ENCODE measurements at regions not wholly inside any gene's neighbourhood (a gene's known extent, or its start where the extent isn't known, plus 50 kb on each side); places are given as distances from the start of the nearest gene placed in this dataset.

GRCh38 chr4:125958519-125958918 lies 643.8 kb downstream of the FAT4 start:
- Histone ChIP-seq H3K36me3 (ENCODE audit: insufficient read depth, low read length) (no peaks in the 10 kb centered on the region), H3K9me3 (ENCODE audit: low read length) (peaks cover 11% of the 10 kb centered on the region), H3K4me1 (ENCODE audit: low read length) (no peaks in the 10 kb centered on the region), H3K9me2 (replicated peaks; ENCODE audit: insufficient read depth, low read length) (no peaks in the 10 kb centered on the region), H3K79me2 (ENCODE audit: low read length) (no peaks in the 10 kb centered on the region), H4K20me1 (ENCODE audit: insufficient read depth, low read depth, low read length) (no peaks in the 10 kb centered on the region), H3K4me3 (ENCODE audit: low read length) (no peak overlapping the region), H3K4me2 (ENCODE audit: low read depth, low read length, poor library complexity, severe bottlenecking) (no peak overlapping the region), H3K27ac (ENCODE audit: low read length) (no peak overlapping the region), H3K9ac (ENCODE audit: low read length) (no peak overlapping the region), H2AFZ (ENCODE audit: low read length) (no peak overlapping the region), H3K27me3 (ENCODE audit: low read length) (no peaks in the 10 kb centered on the region)
- no peak for DNase-seq

- Histone ChIP-seq H3K4me1 (ENCODE audit: low read length) (no peaks in the 10 kb centered on the region), H3K4me3 (ENCODE audit: low read length) (no peak overlapping the region), H3K27me3 (ENCODE audit: low read length) (no peaks in the 10 kb centered on the region), H3K9me3 (ENCODE audit: low read length) (peaks cover 11% of the 10 kb centered on the region), H3K4me2 (ENCODE audit: low read depth, low read length, poor library complexity, severe bottlenecking) (no peak overlapping the region), H3K9me2 (replicated peaks; ENCODE audit: insufficient read depth, low read length) (no peaks in the 10 kb centered on the region), H2AFZ (ENCODE audit: low read length) (no peak overlapping the region), H3K79me2 (ENCODE audit: low read length) (no peaks in the 10 kb centered on the region), H4K20me1 (ENCODE audit: insufficient read depth, low read depth, low read length) (no peaks in the 10 kb centered on the region), H3K36me3 (ENCODE audit: insufficient read depth, low read length) (no peaks in the 10 kb centered on the region), H3K27ac (ENCODE audit: low read length) (no peak overlapping the region), H3K9ac (ENCODE audit: low read length) (no peak overlapping the region)
- no peak for DNase-seq
These were observed 646.9 kb downstream of the FAT4 start for GRCh38 chr4:125961626-125962025.

- H3K9me3 ChIP-seq (ENCODE audit: low read length) = peaks cover 22% of the 10 kb centered on the region
- no peaks in the 10 kb centered on the region for H3K4me1 ChIP-seq (ENCODE audit: low read length)
- no peaks in the 10 kb centered on the region for H3K79me2 ChIP-seq (ENCODE audit: low read length)
- no peaks in the 10 kb centered on the region for H3K36me3 ChIP-seq (ENCODE audit: insufficient read depth, low read length)
- no peak for DNase-seq
- H4K20me1 ChIP-seq (ENCODE audit: insufficient read depth, low read depth, low read length) = no peaks in the 10 kb centered on the region
- H3K9me2 ChIP-seq (replicated peaks; ENCODE audit: insufficient read depth, low read length) = no peaks in the 10 kb centered on the region
- no peak overlapping the region for H2AFZ ChIP-seq (ENCODE audit: low read length)
- no peak overlapping the region for H3K4me2 ChIP-seq (ENCODE audit: low read depth, low read length, poor library complexity, severe bottlenecking)
- no peaks in the 10 kb centered on the region for H3K27me3 ChIP-seq (ENCODE audit: low read length)
- no peak overlapping the region for H3K4me3 ChIP-seq (ENCODE audit: low read length)
- no peak overlapping the region for H3K9ac ChIP-seq (ENCODE audit: low read length)
- no peak overlapping the region for H3K27ac ChIP-seq (ENCODE audit: low read length)
These were observed 661.2 kb downstream of the FAT4 start for GRCh38 chr4:125975861-125976397.

- Histone ChIP-seq H3K4me2 (ENCODE audit: low read depth, low read length, poor library complexity, severe bottlenecking) (no peak overlapping the region), H3K9me3 (ENCODE audit: low read length) (peaks cover 13% of the 10 kb centered on the region; the same call in 1 of the 2 replicates), H4K20me1 (ENCODE audit: insufficient read depth, low read depth, low read length) (no peaks in the 10 kb centered on the region), H3K36me3 (ENCODE audit: insufficient read depth, low read length) (no peaks in the 10 kb centered on the region), H3K4me1 (ENCODE audit: low read length) (no peaks in the 10 kb centered on the region), H2AFZ (ENCODE audit: low read length) (no peak overlapping the region), H3K4me3 (ENCODE audit: low read length) (no peak overlapping the region), H3K27ac (ENCODE audit: low read length) (no peak overlapping the region), H3K9me2 (replicated peaks; ENCODE audit: insufficient read depth, low read length) (no peaks in the 10 kb centered on the region), H3K27me3 (ENCODE audit: low read length) (no peaks in the 10 kb centered on the region), H3K79me2 (ENCODE audit: low read length) (no peaks in the 10 kb centered on the region), H3K9ac (ENCODE audit: low read length) (no peak overlapping the region)
- no peak for DNase-seq
These were observed 665.2 kb downstream of the FAT4 start for GRCh38 chr4:125979950-125980349.

GRCh38 chr4:125983168-125983567 lies 668.4 kb downstream of the FAT4 start:
- DNase-seq = no peak

GRCh38 chr4:125985856-125986255 lies 671.1 kb downstream of the FAT4 start:
- Histone ChIP-seq H3K9ac (ENCODE audit: low read length) (no peak overlapping the region), H3K27ac (ENCODE audit: low read length) (no peak overlapping the region), H3K27me3 (ENCODE audit: low read length) (no peaks in the 10 kb centered on the region), H3K9me2 (replicated peaks; ENCODE audit: insufficient read depth, low read length) (no peaks in the 10 kb centered on the region), H4K20me1 (ENCODE audit: insufficient read depth, low read depth, low read length) (no peaks in the 10 kb centered on the region), H3K4me1 (ENCODE audit: low read length) (no peaks in the 10 kb centered on the region), H3K79me2 (ENCODE audit: low read length) (no peaks in the 10 kb centered on the region), H3K36me3 (ENCODE audit: insufficient read depth, low read length) (no peaks in the 10 kb centered on the region), H3K4me3 (ENCODE audit: low read length) (no peak overlapping the region), H2AFZ (ENCODE audit: low read length) (no peak overlapping the region), H3K4me2 (ENCODE audit: low read depth, low read length, poor library complexity, severe bottlenecking) (no peak overlapping the region), H3K9me3 (ENCODE audit: low read length) (peaks cover 13% of the 10 kb centered on the region; the same call in 1 of the 2 replicates)
- no peak for DNase-seq

More at GRCh38 chr4:125983168-125983567, 668.4 kb downstream of the FAT4 start:
- no peaks in the 10 kb centered on the region for H3K36me3 ChIP-seq (ENCODE audit: insufficient read depth, low read length)
- H3K79me2 ChIP-seq (ENCODE audit: low read length) = no peaks in the 10 kb centered on the region
- H3K9me3 ChIP-seq (ENCODE audit: low read length) = peaks cover 18% of the 10 kb centered on the region; the same call in 1 of the 2 replicates
- H4K20me1 ChIP-seq (ENCODE audit: insufficient read depth, low read depth, low read length) = no peaks in the 10 kb centered on the region
- no peak overlapping the region for H3K27ac ChIP-seq (ENCODE audit: low read length)
- H3K4me1 ChIP-seq (ENCODE audit: low read length) = no peaks in the 10 kb centered on the region
- no peak overlapping the region for H3K4me3 ChIP-seq (ENCODE audit: low read length)
- H3K9ac ChIP-seq (ENCODE audit: low read length) = no peak overlapping the region
- H3K27me3 ChIP-seq (ENCODE audit: low read length) = no peaks in the 10 kb centered on the region
- H3K9me2 ChIP-seq (replicated peaks; ENCODE audit: insufficient read depth, low read length) = no peaks in the 10 kb centered on the region
- no peak overlapping the region for H2AFZ ChIP-seq (ENCODE audit: low read length)
- no peak overlapping the region for H3K4me2 ChIP-seq (ENCODE audit: low read depth, low read length, poor library complexity, severe bottlenecking)

- H3K27me3 ChIP-seq (ENCODE audit: low read length) = no peaks in the 10 kb centered on the region
- no peaks in the 10 kb centered on the region for H3K9me2 ChIP-seq (replicated peaks; ENCODE audit: insufficient read depth, low read length)
- no peak overlapping the region for H2AFZ ChIP-seq (ENCODE audit: low read length)
- H3K79me2 ChIP-seq (ENCODE audit: low read length) = no peaks in the 10 kb centered on the region
- no peaks in the 10 kb centered on the region for H3K36me3 ChIP-seq (ENCODE audit: insufficient read depth, low read length)
- H3K4me2 ChIP-seq (ENCODE audit: low read depth, low read length, poor library complexity, severe bottlenecking) = no peak overlapping the region
- H3K27ac ChIP-seq (ENCODE audit: low read length) = no peak overlapping the region
- no peaks in the 10 kb centered on the region for H3K4me1 ChIP-seq (ENCODE audit: low read length)
- H3K4me3 ChIP-seq (ENCODE audit: low read length) = no peak overlapping the region
- DNase-seq = no peak
- H4K20me1 ChIP-seq (ENCODE audit: insufficient read depth, low read depth, low read length) = no peaks in the 10 kb centered on the region
- H3K9me3 ChIP-seq (ENCODE audit: low read length) = peaks cover 13% of the 10 kb centered on the region; the same call in 1 of the 2 replicates
- H3K9ac ChIP-seq (ENCODE audit: low read length) = no peak overlapping the region
These were observed 671.6 kb downstream of the FAT4 start for GRCh38 chr4:125986307-125986706.

- H3K4me3 ChIP-seq (ENCODE audit: low read length) = no peak overlapping the region
- H3K27me3 ChIP-seq (ENCODE audit: low read length) = no peaks in the 10 kb centered on the region
- no peaks in the 10 kb centered on the region for H3K79me2 ChIP-seq (ENCODE audit: low read length)
- H3K4me2 ChIP-seq (ENCODE audit: low read depth, low read length, poor library complexity, severe bottlenecking) = no peak overlapping the region
- no peak for DNase-seq
- H4K20me1 ChIP-seq (ENCODE audit: insufficient read depth, low read depth, low read length) = no peaks in the 10 kb centered on the region
- H3K9me2 ChIP-seq (replicated peaks; ENCODE audit: insufficient read depth, low read length) = no peaks in the 10 kb centered on the region; the same call in 1 of the 2 replicates
- H3K9ac ChIP-seq (ENCODE audit: low read length) = no peak overlapping the region
- peaks cover 24% of the 10 kb centered on the region for H3K9me3 ChIP-seq (ENCODE audit: low read length)
- no peak overlapping the region for H2AFZ ChIP-seq (ENCODE audit: low read length)
- no peaks in the 10 kb centered on the region for H3K4me1 ChIP-seq (ENCODE audit: low read length)
- H3K36me3 ChIP-seq (ENCODE audit: insufficient read depth, low read length) = no peaks in the 10 kb centered on the region
- no peak overlapping the region for H3K27ac ChIP-seq (ENCODE audit: low read length)
These were observed 673.7 kb downstream of the FAT4 start for GRCh38 chr4:125988464-125988863.

Measured in Karpas-422 (cell line).